ENCODE measurements at regions not wholly inside any gene's neighbourhood (a gene's known extent, or its start where the extent isn't known, plus 50 kb on each side); places are given as distances from the start of the nearest gene placed in this dataset.
"Not testable (repeated sequence)": the region's sequence is repeated elsewhere in the genome, so short reads cannot be mapped to it uniquely, and the experiment has no call there.

DNA sequence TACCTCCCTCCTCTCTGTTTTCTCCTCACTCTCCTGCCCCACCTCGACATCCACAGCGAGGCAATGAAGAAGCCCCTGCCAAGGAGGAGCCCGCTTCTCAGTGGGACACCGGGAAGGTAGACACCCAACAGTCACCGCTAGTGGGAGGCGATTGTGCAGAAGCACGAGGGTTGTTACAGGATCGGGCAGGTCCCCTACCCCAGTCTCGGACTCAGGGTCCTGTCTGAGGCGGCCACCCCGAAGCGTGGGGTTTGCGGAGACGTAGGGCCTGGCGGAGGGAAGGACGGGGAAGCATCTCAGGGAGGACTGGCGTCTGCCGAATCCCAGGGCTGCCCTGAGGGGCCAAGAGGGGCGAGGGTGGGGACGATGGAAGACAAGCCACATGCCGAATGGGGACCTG lies 96.9 kb upstream of the SAMD11 start:
- TF ChIP-seq, protein P1, sequence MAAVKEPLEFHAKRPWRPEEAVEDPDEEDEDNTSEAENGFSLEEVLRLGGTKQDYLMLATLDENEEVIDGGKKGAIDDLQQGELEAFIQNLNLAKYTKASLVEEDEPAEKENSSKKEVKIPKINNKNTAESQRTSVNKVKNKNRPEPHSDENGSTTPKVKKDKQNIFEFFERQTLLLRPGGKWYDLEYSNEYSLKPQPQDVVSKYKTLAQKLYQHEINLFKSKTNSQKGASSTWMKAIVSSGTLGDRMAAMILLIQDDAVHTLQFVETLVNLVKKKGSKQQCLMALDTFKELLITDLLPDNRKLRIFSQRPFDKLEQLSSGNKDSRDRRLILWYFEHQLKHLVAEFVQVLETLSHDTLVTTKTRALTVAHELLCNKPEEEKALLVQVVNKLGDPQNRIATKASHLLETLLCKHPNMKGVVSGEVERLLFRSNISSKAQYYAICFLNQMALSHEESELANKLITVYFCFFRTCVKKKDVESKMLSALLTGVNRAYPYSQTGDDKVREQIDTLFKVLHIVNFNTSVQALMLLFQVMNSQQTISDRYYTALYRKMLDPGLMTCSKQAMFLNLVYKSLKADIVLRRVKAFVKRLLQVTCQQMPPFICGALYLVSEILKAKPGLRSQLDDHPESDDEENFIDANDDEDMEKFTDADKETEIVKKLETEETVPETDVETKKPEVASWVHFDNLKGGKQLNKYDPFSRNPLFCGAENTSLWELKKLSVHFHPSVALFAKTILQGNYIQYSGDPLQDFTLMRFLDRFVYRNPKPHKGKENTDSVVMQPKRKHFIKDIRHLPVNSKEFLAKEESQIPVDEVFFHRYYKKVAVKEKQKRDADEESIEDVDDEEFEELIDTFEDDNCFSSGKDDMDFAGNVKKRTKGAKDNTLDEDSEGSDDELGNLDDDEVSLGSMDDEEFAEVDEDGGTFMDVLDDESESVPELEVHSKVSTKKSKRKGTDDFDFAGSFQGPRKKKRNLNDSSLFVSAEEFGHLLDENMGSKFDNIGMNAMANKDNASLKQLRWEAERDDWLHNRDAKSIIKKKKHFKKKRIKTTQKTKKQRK (IDR thresholded peaks at IDR 0.05; ENCODE audit: low read depth, low read length), result not testable (repeated sequence)
- not testable (repeated sequence) for TF ChIP-seq MYB (IDR thresholded peaks at IDR 0.05; ENCODE audit: borderline replicate concordance, low read depth, low read length); NRF1 (conservative IDR thresholded peaks at IDR 0.05; ENCODE audit: low read depth, low read length); TAF1 (IDR thresholded peaks at IDR 0.05; ENCODE audit: borderline replicate concordance, low read depth, low read length); POLR2A (IDR thresholded peaks at IDR 0.05; ENCODE audit: low read depth, low read length); POLR2AphosphoS5 (IDR thresholded peaks at IDR 0.05; ENCODE audit: low read length); EZH2 (IDR thresholded peaks at IDR 0.05; ENCODE audit: borderline replicate concordance, control insufficient read depth, low read depth, low read length); CBX5 (IDR thresholded peaks at IDR 0.05; ENCODE audit: low read depth)
- TF ChIP-seq, protein P2, sequence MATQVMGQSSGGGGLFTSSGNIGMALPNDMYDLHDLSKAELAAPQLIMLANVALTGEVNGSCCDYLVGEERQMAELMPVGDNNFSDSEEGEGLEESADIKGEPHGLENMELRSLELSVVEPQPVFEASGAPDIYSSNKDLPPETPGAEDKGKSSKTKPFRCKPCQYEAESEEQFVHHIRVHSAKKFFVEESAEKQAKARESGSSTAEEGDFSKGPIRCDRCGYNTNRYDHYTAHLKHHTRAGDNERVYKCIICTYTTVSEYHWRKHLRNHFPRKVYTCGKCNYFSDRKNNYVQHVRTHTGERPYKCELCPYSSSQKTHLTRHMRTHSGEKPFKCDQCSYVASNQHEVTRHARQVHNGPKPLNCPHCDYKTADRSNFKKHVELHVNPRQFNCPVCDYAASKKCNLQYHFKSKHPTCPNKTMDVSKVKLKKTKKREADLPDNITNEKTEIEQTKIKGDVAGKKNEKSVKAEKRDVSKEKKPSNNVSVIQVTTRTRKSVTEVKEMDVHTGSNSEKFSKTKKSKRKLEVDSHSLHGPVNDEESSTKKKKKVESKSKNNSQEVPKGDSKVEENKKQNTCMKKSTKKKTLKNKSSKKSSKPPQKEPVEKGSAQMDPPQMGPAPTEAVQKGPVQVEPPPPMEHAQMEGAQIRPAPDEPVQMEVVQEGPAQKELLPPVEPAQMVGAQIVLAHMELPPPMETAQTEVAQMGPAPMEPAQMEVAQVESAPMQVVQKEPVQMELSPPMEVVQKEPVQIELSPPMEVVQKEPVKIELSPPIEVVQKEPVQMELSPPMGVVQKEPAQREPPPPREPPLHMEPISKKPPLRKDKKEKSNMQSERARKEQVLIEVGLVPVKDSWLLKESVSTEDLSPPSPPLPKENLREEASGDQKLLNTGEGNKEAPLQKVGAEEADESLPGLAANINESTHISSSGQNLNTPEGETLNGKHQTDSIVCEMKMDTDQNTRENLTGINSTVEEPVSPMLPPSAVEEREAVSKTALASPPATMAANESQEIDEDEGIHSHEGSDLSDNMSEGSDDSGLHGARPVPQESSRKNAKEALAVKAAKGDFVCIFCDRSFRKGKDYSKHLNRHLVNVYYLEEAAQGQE (IDR thresholded peaks at IDR 0.05; ENCODE audit: low read depth, low read length), result not testable (repeated sequence)
- TF ChIP-seq, protein P3, sequence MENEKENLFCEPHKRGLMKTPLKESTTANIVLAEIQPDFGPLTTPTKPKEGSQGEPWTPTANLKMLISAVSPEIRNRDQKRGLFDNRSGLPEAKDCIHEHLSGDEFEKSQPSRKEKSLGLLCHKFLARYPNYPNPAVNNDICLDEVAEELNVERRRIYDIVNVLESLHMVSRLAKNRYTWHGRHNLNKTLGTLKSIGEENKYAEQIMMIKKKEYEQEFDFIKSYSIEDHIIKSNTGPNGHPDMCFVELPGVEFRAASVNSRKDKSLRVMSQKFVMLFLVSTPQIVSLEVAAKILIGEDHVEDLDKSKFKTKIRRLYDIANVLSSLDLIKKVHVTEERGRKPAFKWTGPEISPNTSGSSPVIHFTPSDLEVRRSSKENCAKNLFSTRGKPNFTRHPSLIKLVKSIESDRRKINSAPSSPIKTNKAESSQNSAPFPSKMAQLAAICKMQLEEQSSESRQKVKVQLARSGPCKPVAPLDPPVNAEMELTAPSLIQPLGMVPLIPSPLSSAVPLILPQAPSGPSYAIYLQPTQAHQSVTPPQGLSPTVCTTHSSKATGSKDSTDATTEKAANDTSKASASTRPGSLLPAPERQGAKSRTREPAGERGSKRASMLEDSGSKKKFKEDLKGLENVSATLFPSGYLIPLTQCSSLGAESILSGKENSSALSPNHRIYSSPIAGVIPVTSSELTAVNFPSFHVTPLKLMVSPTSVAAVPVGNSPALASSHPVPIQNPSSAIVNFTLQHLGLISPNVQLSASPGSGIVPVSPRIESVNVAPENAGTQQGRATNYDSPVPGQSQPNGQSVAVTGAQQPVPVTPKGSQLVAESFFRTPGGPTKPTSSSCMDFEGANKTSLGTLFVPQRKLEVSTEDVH (IDR thresholded peaks at IDR 0.05; ENCODE audit: low read depth, partially characterized antibody), result not testable (repeated sequence)
